ENCODE measurements at regions not wholly inside any gene's neighbourhood (a gene's known extent, or its start where the extent isn't known, plus 50 kb on each side); places are given as distances from the start of the nearest gene placed in this dataset.
A peak's percentile ranks its signal among the peaks of the same experiment; 100 is the strongest.

- TF ChIP-seq TEF (CRISPR knock-in tag; IDR thresholded peaks at IDR 0.05) (peak; percentile 40; the same call in 1 of the 2 replicates), RXRB (CRISPR knock-in tag; IDR thresholded peaks at IDR 0.05; ENCODE audit: borderline replicate concordance) (0 out of 2 replicates have a peak, but pooled peaks have one; percentile 14), MLLT10 (CRISPR knock-in tag; IDR thresholded peaks at IDR 0.05) (no peak), SALL1 (CRISPR knock-in tag; IDR thresholded peaks at IDR 0.05) (peak; percentile 48), SP2 (CRISPR knock-in tag; IDR thresholded peaks at IDR 0.05) (no peak), KDM3A (CRISPR knock-in tag; IDR thresholded peaks at IDR 0.05; ENCODE audit: low read depth) (no peak), ATRX (CRISPR knock-in tag; IDR thresholded peaks at IDR 0.05; ENCODE audit: borderline replicate concordance) (no peak), KLF6 (CRISPR knock-in tag; IDR thresholded peaks at IDR 0.05) (peak; percentile 59; the same call in 1 of the 2 replicates), KLF11 (CRISPR knock-in tag; IDR thresholded peaks at IDR 0.05) (0 out of 2 replicates have a peak, but pooled peaks have one; percentile 49), JUNB (CRISPR knock-in tag; IDR thresholded peaks at IDR 0.05; ENCODE audit: borderline replicate concordance) (no peak), GZF1 (CRISPR knock-in tag; IDR thresholded peaks at IDR 0.05) (no peak), ZKSCAN5 (CRISPR knock-in tag; IDR thresholded peaks at IDR 0.05) (no peak), KLF16 (CRISPR knock-in tag; IDR thresholded peaks at IDR 0.05) (0 out of 4 replicates have a peak, but pooled peaks of 1 of the 2 experiments have one; percentile 27), ZNF652 (CRISPR knock-in tag; IDR thresholded peaks at IDR 0.05; ENCODE audit: borderline replicate concordance, low read depth) (no peak), ZSCAN9 (CRISPR knock-in tag; IDR thresholded peaks at IDR 0.05; ENCODE audit: borderline replicate concordance) (peak; percentile 60; the same call in 1 of the 2 replicates), RNF2 (conservative IDR thresholded peaks at IDR 0.05; ENCODE audit: low read depth) (no peak), ZNF281 (CRISPR knock-in tag; IDR thresholded peaks at IDR 0.05; ENCODE audit: borderline replicate concordance) (no peak), FOXC1 (CRISPR knock-in tag; IDR thresholded peaks at IDR 0.05; ENCODE audit: borderline replicate concordance) (no peak), DMAP1 (CRISPR knock-in tag; IDR thresholded peaks at IDR 0.05) (no peak), ZNF503 (CRISPR knock-in tag; IDR thresholded peaks at IDR 0.05) (no peak), MIER2 (CRISPR knock-in tag; IDR thresholded peaks at IDR 0.05) (peak; percentile 97), PTBP1 (IDR thresholded peaks at IDR 0.05; ENCODE audit: low read depth, low read length, poor library complexity, severe bottlenecking) (no peak), WIZ (CRISPR knock-in tag; IDR thresholded peaks at IDR 0.05) (0 out of 2 replicates have a peak, but pooled peaks have one; percentile 58)
Observed at GRCh38 chr3:139797724-139798343, 120.1 kb upstream of the NMNAT3 start (continued).
